SK-N-SH (cell line): ENCODE measurements at regions not wholly inside any gene's neighbourhood (a gene's known extent, or its start where the extent isn't known, plus 50 kb on each side); places are given as distances from the start of the nearest gene placed in this dataset.

Experiments
- CTCF ChIA-PET: fragments of 300-600, 350-600 bp; formaldehyde crosslinking; extraction: SDS; loops from one replicate; lab custom pipeline; 2021; lab: Yijun Ruan, JAX
- POLR2A ChIA-PET: fragments of 350-600 bp; sonication (Branson Sonifier 250); formaldehyde crosslinking; extraction: SDS; loops from one replicate; lab custom pipeline; 2020; ENCODE audit warnings: antibody characterized with exemption, inconsistent platforms; lab: Yijun Ruan, JAX
- DNase-seq: peaks from one replicate; pipeline ENCODE4 v3.0.0; 2012
- H2AFZ ChIP-seq: fragments of 200-600 bp; sonication (generic); 2 replicates; pipeline ENCODE4 v1.8.1; 2016; ENCODE audit warnings: antibody characterized with exemption, mild to moderate bottlenecking, low read depth
- H3F3A ChIP-seq: fragments of 200-600 bp; sonication (generic); replicated peaks from 2 replicates; pipeline ENCODE3; 2016; ENCODE audit warnings: antibody characterized with exemption, mild to moderate bottlenecking; ENCODE audit not compliant: insufficient read depth
- H3K27ac ChIP-seq, 2 experiments: fragments of 200-500 bp in 1 of 2; fragments of 200-600 bp in 1 of 2; sonication (Bioruptor generic) in 1 of 2; sonication (generic), shearing (Covaris generic) in 1 of 2; 2 replicates each; pipeline versions ENCODE4 v1.5.1 to v1.6.1; 2014 to 2016; ENCODE audit warnings: low read depth in 2 of 2, inconsistent platforms in 1 of 2, low read length in 1 of 2, mild to moderate bottlenecking in 1 of 2, mixed read lengths in 1 of 2
- H3K27me3 ChIP-seq: fragments of 200-600 bp; sonication (generic), shearing (Covaris generic); 2 replicates; pipeline ENCODE4 v1.6.1; 2016; ENCODE audit warnings: mixed run types; ENCODE audit not compliant: insufficient read depth
- H3K36me3 ChIP-seq, 2 experiments: fragments of 200-500 bp in 1 of 2; fragments of 200-600 bp in 1 of 2; sonication (Bioruptor generic) in 1 of 2; sonication (generic) in 1 of 2; replicated peaks in 1 of 2; 2 replicates each; pipeline versions ENCODE3 to v1.5.1; 2014 to 2016; ENCODE audit warnings: low read length in 1 of 2, mild to moderate bottlenecking in 1 of 2; ENCODE audit not compliant: insufficient read depth in 2 of 2, control insufficient read depth in 1 of 2
- H3K4me1 ChIP-seq, 2 experiments: fragments of 200-500 bp in 1 of 2; fragments of 200-600 bp in 1 of 2; sonication (Bioruptor generic) in 1 of 2; sonication (generic), shearing (Covaris generic) in 1 of 2; 2 replicates each; pipeline versions ENCODE4 v1.5.1 to v1.6.1; 2014 to 2016; ENCODE audit warnings: low read depth in 1 of 2, low read length in 1 of 2, mixed run types in 1 of 2; ENCODE audit not compliant: insufficient read depth in 2 of 2, control insufficient read depth in 1 of 2
- H3K4me2 ChIP-seq: fragments of 200-600 bp; sonication (generic), shearing (Covaris generic); 2 replicates; pipeline ENCODE4 v1.6.1; 2017; ENCODE audit warnings: mixed run types
- H3K4me3 ChIP-seq, 2 experiments: fragments of 200-500 bp in 1 of 2; fragments of 200-600 bp in 1 of 2; sonication (Bioruptor generic) in 1 of 2; sonication (generic), shearing (Covaris generic) in 1 of 2; 2 replicates each; pipeline versions ENCODE4 v1.5.1 to v1.8.1; 2014 to 2016; ENCODE audit warnings: low read depth in 2 of 2, inconsistent platforms in 1 of 2, low read length in 1 of 2, mild to moderate bottlenecking in 1 of 2, mixed read lengths in 1 of 2, moderate library complexity in 1 of 2
- H3K79me2 ChIP-seq: fragments of 200-600 bp; sonication (generic); 2 replicates; pipeline ENCODE4 v1.8.1; 2017; ENCODE audit warnings: mild to moderate bottlenecking; ENCODE audit not compliant: insufficient read depth
- H3K9ac ChIP-seq: fragments of 200-600 bp; sonication (generic); 2 replicates; pipeline ENCODE4 v1.6.1; 2017; ENCODE audit warnings: mixed run types
- H3K9me2 ChIP-seq: fragments of 200-600 bp; sonication (generic); 2 replicates; pipeline ENCODE4 v1.6.1; 2017; ENCODE audit warnings: mixed run types
- H3K9me3 ChIP-seq: fragments of 200-600 bp; sonication (generic); 2 replicates; pipeline ENCODE4 v1.6.1; 2017; ENCODE audit warnings: mixed run types, mild to moderate bottlenecking, moderate library complexity
- H4K20me1 ChIP-seq: fragments of 200-600 bp; sonication (generic); 2 replicates; pipeline ENCODE4 v1.6.1; 2017; ENCODE audit warnings: mild to moderate bottlenecking, mixed run types; ENCODE audit not compliant: insufficient read depth
- CHD2 ChIP-seq: fragments of 150-350 bp; IDR thresholded peaks from 2 replicates; pipeline ENCODE4 v1.6.1; 2018; ENCODE audit warnings: low read length; ENCODE audit not compliant: partially characterized antibody
- ELF1 ChIP-seq: IDR thresholded peaks from 2 replicates; pipeline ENCODE4 v1.4.0; 2012
- EP300 ChIP-seq, 2 experiments: IDR thresholded peaks; 2 replicates each; pipeline versions ENCODE4 v1.4.0 to v1.6.1; 2012; ENCODE audit warnings: borderline replicate concordance in 1 of 2, low read depth in 1 of 2, low read length in 1 of 2
- FOSL2 ChIP-seq: IDR thresholded peaks from 2 replicates; pipeline ENCODE4 v1.4.0; 2012; ENCODE audit warnings: low read depth, mild to moderate bottlenecking, moderate library complexity, borderline replicate concordance
- GABPA ChIP-seq: IDR thresholded peaks from 2 replicates; pipeline ENCODE4 v1.4.0; 2012; ENCODE audit warnings: low read depth, mild to moderate bottlenecking
- GATA2 ChIP-seq: sonication (generic); formaldehyde crosslinking; IDR thresholded peaks from 2 replicates; pipeline ENCODE4 v1.5.0; 2020; ENCODE audit warnings: mild to moderate bottlenecking, missing genetic modification reagents
- JUND ChIP-seq: IDR thresholded peaks from 2 replicates; pipeline ENCODE4 v1.4.0; 2012
- MXI1 ChIP-seq: IDR thresholded peaks from 2 replicates; pipeline ENCODE4 v1.6.1; 2012; ENCODE audit warnings: mild to moderate bottlenecking, low read depth, low read length, improper control_type of control experiment
- NRF1 ChIP-seq: IDR thresholded peaks from 2 replicates; pipeline ENCODE4 v1.6.1; 2012; ENCODE audit warnings: low read depth, mild to moderate bottlenecking, low read length
- POLR2AphosphoS5 ChIP-seq: IDR thresholded peaks from 2 replicates; pipeline ENCODE4 v1.6.1; 2012; ENCODE audit warnings: low read depth, low read length
- SIN3A ChIP-seq: IDR thresholded peaks from 2 replicates; pipeline ENCODE4 v1.6.1; 2012; ENCODE audit warnings: low read depth, mild to moderate bottlenecking, low read length, moderate library complexity, borderline replicate concordance
- SMC3 ChIP-seq: IDR thresholded peaks from 2 replicates; pipeline ENCODE4 v1.6.1; 2012; ENCODE audit warnings: low read depth, low read length, improper control_type of control experiment
- TAF1 ChIP-seq: IDR thresholded peaks from 2 replicates; pipeline ENCODE4 v1.6.1; 2012; ENCODE audit warnings: low read depth, mild to moderate bottlenecking, low read length, moderate library complexity, borderline replicate concordance
- TCF12 ChIP-seq: IDR thresholded peaks from 2 replicates; pipeline ENCODE4 v1.4.0; 2012
- TEAD4 ChIP-seq: IDR thresholded peaks from 2 replicates; pipeline ENCODE4 v1.4.0; 2012; ENCODE audit warnings: mild to moderate bottlenecking, borderline replicate concordance; ENCODE audit not compliant: insufficient read depth
- YY1 ChIP-seq: IDR thresholded peaks from 2 replicates; pipeline ENCODE4 v1.4.0; 2012; ENCODE audit warnings: low read depth, mild to moderate bottlenecking
- ZBTB33 ChIP-seq: IDR thresholded peaks from 2 replicates; pipeline ENCODE4 v1.4.0; 2012; ENCODE audit warnings: low read depth, borderline replicate concordance
- WGBS: methylation state at CpG from one replicate; pipeline ENCODE4 v1.1.6; 2017; ENCODE audit warnings: low lambda C conversion rate; 5-methylcytosine and 5-hydroxymethylcytosine counted together
- TF ChIP-seq, protein P1 (sequence below): IDR thresholded peaks from 2 replicates; pipeline ENCODE4 v1.4.0; 2012; ENCODE audit warnings: low read depth
- TF ChIP-seq, protein P2 (sequence below): fragments of 150-350 bp; IDR thresholded peaks from 2 replicates; pipeline ENCODE4 v1.6.1; 2017; ENCODE audit warnings: antibody characterized with exemption, low read length, low read depth, borderline replicate concordance

DNA sequence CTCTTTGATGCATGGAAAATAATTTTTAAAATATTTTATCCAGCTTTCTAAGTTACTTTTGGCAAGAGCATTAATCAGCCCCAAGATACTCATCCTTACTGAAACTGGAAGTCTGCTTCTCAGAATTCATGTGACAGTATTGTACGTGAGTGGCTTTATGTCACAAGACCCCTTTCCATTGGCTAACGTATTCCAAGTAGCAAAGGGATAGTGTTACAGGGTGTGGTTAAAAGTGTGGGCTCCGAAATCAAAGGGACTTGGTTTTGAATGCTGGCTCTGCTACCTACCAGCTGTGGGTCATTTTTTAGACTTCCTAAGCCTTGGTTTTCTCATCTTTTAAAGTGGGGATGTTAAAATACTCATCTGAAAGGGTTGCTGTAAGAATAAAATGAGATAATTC lies 91.7 kb downstream of the RHOU start:
- Histone ChIP-seq H2AFZ (no peak overlapping the region), H4K20me1 (no peaks in the 10 kb centered on the region), H3K27me3 (no peaks in the 10 kb centered on the region), H3K9me2 (no peaks in the 10 kb centered on the region), H3K36me3 (no peaks in the 10 kb centered on the region), H3K9ac (no peak overlapping the region), H3K4me1 (peaks cover 0 to 7% of the 10 kb centered on the region in 2 experiments; a peak in 2 of 4 replicates), H3K4me2 (no peak overlapping the region), H3K4me3 (no peak overlapping the region), H3K9me3 (no peaks in the 10 kb centered on the region), H3K79me2 (no peaks in the 10 kb centered on the region), H3F3A (no peaks in the 10 kb centered on the region), H3K27ac (no peak overlapping the region)
- TF ChIP-seq EP300 (IDR thresholded peaks at IDR 0.05; ENCODE audit: borderline replicate concordance in 1 of 2, low read depth in 1 of 2, low read length in 1 of 2) (no peak), ZBTB33 (no peak), NRF1 (no peak), ELF1 (no peak), SMC3 (no peak), POLR2AphosphoS5 (no peak), GATA2 (CRISPR knock-in tag) (no peak), YY1 (no peak)
- TF ChIP-seq, protein P1, sequence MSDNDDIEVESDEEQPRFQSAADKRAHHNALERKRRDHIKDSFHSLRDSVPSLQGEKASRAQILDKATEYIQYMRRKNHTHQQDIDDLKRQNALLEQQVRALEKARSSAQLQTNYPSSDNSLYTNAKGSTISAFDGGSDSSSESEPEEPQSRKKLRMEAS: no peak
- DNase-seq: no peak
- POLR2A ChIA-PET: no interaction called here
- CTCF ChIA-PET: interaction anchor here (0.6 kb wide), 1 partner anchor 37 kb away, joined by 3 read pairs; no protein-coding TSS in a partner anchor
- WGBS: 61% methylated on average over 3 of the region's 3 CpGs

DNA sequence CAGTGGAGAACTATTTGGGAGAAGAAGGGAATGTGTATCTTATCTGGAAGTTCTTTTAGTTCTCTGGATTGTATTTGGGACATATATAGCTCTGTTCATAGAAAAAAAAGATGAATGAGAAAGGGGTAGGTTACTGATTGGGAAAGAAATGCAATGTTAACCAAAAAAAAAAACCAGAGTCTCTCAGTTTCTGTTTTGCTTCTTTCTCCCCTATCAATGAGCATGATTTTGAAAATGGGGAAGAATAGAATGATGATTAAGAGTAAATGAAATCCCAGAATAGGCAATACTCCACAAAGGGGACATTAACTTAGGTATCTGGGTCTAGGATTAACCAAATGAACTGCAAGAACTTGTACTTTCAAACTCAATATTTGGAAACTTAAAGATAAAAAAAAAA lies 92.9 kb downstream of the RHOU start:
- Histone ChIP-seq H3K27ac (no peak overlapping the region), H3K36me3 (no peaks in the 10 kb centered on the region), H3K9me2 (no peaks in the 10 kb centered on the region), H3K27me3 (no peaks in the 10 kb centered on the region), H2AFZ (no peak overlapping the region), H3K4me3 (no peak overlapping the region), H3K9ac (no peak overlapping the region), H3F3A (no peaks in the 10 kb centered on the region), H3K79me2 (no peaks in the 10 kb centered on the region), H4K20me1 (no peaks in the 10 kb centered on the region), H3K4me2 (no peak overlapping the region), H3K4me1 (peaks cover 0 to 7% of the 10 kb centered on the region in 2 experiments; a peak in 2 of 4 replicates), H3K9me3 (no peaks in the 10 kb centered on the region)
- CTCF ChIA-PET: no interaction called here
- DNase-seq: no peak
- POLR2A ChIA-PET: interaction anchor here (0.7 kb wide), 1 partner anchor 422 kb away, joined by 3 read pairs; no protein-coding TSS in a partner anchor
- TF ChIP-seq TEAD4 (no peak), MXI1 (no peak), FOSL2 (no peak), JUND (no peak), CHD2 (no peak), TCF12 (no peak), TAF1 (no peak), ELF1 (no peak), GABPA (no peak), SIN3A (no peak)
- TF ChIP-seq, protein P2, sequence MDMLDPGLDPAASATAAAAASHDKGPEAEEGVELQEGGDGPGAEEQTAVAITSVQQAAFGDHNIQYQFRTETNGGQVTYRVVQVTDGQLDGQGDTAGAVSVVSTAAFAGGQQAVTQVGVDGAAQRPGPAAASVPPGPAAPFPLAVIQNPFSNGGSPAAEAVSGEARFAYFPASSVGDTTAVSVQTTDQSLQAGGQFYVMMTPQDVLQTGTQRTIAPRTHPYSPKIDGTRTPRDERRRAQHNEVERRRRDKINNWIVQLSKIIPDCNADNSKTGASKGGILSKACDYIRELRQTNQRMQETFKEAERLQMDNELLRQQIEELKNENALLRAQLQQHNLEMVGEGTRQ: no peak
